HEK293T (cell line): ENCODE measurements at regions not wholly inside any gene's neighbourhood (a gene's known extent, or its start where the extent isn't known, plus 50 kb on each side); places are given as distances from the start of the nearest gene placed in this dataset.

Source experiments
- CTCF ChIA-PET: fragments of 350-600 bp; formaldehyde crosslinking; extraction: SDS; loops from one replicate; lab custom pipeline; 2021; ENCODE audit warnings: antibody characterized with exemption, inconsistent platforms; lab: Yijun Ruan, JAX
- POLR2A ChIA-PET: fragments of 350-600 bp; formaldehyde crosslinking; extraction: SDS; loops from one replicate; lab custom pipeline; 2020; ENCODE audit warnings: antibody characterized with exemption, inconsistent platforms; lab: Yijun Ruan, JAX
- DNase-seq: peaks from one replicate; pipeline ENCODE4 v3.0.0; 2012; ENCODE audit warnings: mixed read lengths; ENCODE audit errors: extremely low spot score
- ARNT ChIP-seq: fragments of 450-650 bp; IDR thresholded peaks from 2 replicates; pipeline ENCODE4 v1.6.1; 2017; ENCODE audit warnings: mild to moderate bottlenecking
- BHLHE40 ChIP-seq: fragments of 450-650 bp; IDR thresholded peaks from 2 replicates; pipeline ENCODE4 v1.6.1; 2016; ENCODE audit warnings: mild to moderate bottlenecking, moderate library complexity, borderline replicate concordance
- CTBP1 ChIP-seq: fragments of 450-650 bp; IDR thresholded peaks from 2 replicates; pipeline ENCODE4 v1.6.1; 2016; ENCODE audit warnings: borderline replicate concordance
- ELF4 ChIP-seq: fragments of 450-650 bp; IDR thresholded peaks from 2 replicates; pipeline ENCODE4 v1.6.1; 2017; ENCODE audit warnings: antibody characterized with exemption
- FOXA1 ChIP-seq: fragments of 450-650 bp; IDR thresholded peaks from 2 replicates; pipeline ENCODE4 v1.6.1; 2016; ENCODE audit warnings: mild to moderate bottlenecking
- FOXK2 ChIP-seq: fragments of 450-650 bp; IDR thresholded peaks from 2 replicates; pipeline ENCODE4 v1.6.1; 2016; ENCODE audit warnings: mild to moderate bottlenecking
- FOXM1 ChIP-seq: fragments of 450-650 bp; IDR thresholded peaks from 2 replicates; pipeline ENCODE4 v1.6.1; 2017; ENCODE audit warnings: mild to moderate bottlenecking, borderline replicate concordance
- HDGF ChIP-seq: fragments of 450-650 bp; IDR thresholded peaks from 2 replicates; pipeline ENCODE4 v1.6.1; 2017; ENCODE audit warnings: antibody characterized with exemption, borderline replicate concordance
- L3MBTL2 ChIP-seq: fragments of 450-650 bp; conservative IDR thresholded peaks from 2 replicates; pipeline ENCODE4 v1.6.1; 2016; ENCODE audit warnings: mild to moderate bottlenecking
- LEF1 ChIP-seq: fragments of 450-650 bp; IDR thresholded peaks from 2 replicates; pipeline ENCODE4 v1.6.1; 2017; ENCODE audit warnings: mild to moderate bottlenecking, borderline replicate concordance
- NFRKB ChIP-seq: fragments of 450-650 bp; IDR thresholded peaks from 2 replicates; pipeline ENCODE4 v1.6.1; 2016; ENCODE audit warnings: mild to moderate bottlenecking, moderate library complexity
- SP1 ChIP-seq: fragments of 450-650 bp; IDR thresholded peaks from 2 replicates; pipeline ENCODE4 v1.6.1; 2017
- SUZ12 ChIP-seq: fragments of 450-650 bp; IDR thresholded peaks from 2 replicates; pipeline ENCODE4 v1.6.1; 2016; ENCODE audit warnings: mild to moderate bottlenecking
- TARDBP ChIP-seq: fragments of 450-650 bp; IDR thresholded peaks from 2 replicates; pipeline ENCODE4 v1.6.1; 2016
- ZNF384 ChIP-seq: fragments of 450-650 bp; IDR thresholded peaks from 2 replicates; pipeline ENCODE4 v1.6.1; 2016
- TF ChIP-seq, protein P1 (sequence below): fragments of 450-650 bp; IDR thresholded peaks from 2 replicates; pipeline ENCODE4 v1.6.1; 2016

DNA sequence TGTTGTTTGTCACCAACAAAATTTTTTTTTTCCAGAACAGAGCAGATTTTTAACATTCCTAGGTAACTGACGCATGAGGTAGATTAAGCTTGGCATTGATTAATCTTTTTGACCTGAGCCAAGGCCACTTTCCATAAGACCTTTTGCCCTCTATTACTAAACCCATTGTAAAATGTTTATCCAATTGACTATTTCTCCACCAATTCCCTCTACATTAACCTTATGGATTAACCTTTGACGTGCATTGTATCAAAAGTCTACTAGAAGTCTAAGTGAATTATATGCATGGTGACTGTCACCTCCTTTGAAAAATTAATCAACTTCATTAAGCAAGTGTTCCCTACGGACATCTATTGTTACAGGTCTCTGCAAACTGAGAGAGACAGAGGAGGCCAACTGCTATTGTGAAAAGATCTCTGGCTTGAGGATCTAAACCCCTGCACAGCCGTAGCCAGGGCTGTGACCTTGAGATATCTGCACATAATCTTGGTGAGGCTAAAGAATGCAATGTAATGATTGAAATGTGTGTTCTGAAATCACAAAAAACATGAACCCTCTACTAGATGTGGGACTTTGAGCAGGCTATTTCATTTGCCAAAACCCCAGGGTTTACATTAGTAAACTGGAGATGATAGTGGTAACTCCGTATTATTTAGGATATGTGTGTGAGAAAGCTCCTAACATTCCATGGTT is 632.2 kb downstream of the TLR4 start:
- ChIA-PET CTCF (no interaction called here), POLR2A (no interaction called here)
- DNase-seq: no peak
- no peak for TF ChIP-seq L3MBTL2
- TF ChIP-seq BHLHE40: no peak
- no peak for TF ChIP-seq ZNF384
- TF ChIP-seq SUZ12: no peak
- no peak for TF ChIP-seq NFRKB
- no peak for TF ChIP-seq FOXM1
- TF ChIP-seq TARDBP: no peak
- no peak for TF ChIP-seq LEF1

DNA sequence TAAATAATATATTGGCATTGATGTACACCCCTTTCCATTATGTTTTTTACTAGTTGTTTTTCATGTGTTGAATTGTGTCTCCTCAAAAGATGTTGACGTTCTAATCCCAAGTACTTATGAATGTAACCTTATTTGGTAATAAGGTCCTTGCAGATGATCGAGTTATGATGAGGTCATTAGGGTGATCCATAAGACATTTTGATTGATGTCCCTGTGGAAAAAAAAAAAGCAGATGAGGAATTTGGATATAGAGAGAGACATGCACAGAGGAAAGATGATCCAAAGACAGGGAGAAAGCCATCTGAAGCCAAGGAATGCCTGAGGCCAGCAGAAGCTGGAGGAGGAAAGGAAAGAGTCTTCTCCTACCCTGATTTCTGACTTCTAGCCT is 632.7 kb downstream of the TLR4 start:
- CTCF ChIA-PET: no interaction called here
- DNase-seq: no peak
- POLR2A ChIA-PET: no interaction called here
- no peak for TF ChIP-seq ARNT

DNA sequence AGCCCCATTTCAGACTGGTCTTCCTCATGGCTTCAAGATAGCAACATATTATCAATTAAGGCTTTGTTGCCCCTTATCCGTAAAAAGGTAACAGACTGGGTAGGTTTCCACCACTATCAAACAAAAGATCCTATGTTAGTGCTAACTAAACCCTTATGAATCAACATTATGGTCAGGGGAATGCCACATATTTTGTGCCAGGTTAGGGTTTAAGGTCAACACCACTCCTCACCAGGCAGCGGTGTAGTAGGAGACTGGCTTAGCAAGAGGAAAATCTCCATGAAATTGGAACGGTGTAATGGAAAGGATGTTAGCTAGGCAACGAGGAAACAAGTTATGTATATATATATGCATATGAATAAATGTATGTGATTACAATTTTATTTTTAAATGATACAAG is 655.8 kb downstream of the TLR4 start:
- ChIA-PET POLR2A (no interaction called here), CTCF (no interaction called here)
- no peak for DNase-seq
- TF ChIP-seq ZNF384: no peak
- TF ChIP-seq ELF4: no peak
- TF ChIP-seq ARNT: no peak
- TF ChIP-seq, protein P1, sequence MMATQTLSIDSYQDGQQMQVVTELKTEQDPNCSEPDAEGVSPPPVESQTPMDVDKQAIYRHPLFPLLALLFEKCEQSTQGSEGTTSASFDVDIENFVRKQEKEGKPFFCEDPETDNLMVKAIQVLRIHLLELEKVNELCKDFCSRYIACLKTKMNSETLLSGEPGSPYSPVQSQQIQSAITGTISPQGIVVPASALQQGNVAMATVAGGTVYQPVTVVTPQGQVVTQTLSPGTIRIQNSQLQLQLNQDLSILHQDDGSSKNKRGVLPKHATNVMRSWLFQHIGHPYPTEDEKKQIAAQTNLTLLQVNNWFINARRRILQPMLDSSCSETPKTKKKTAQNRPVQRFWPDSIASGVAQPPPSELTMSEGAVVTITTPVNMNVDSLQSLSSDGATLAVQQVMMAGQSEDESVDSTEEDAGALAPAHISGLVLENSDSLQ: no peak
- no peak for TF ChIP-seq BHLHE40
- no peak for TF ChIP-seq L3MBTL2
- TF ChIP-seq FOXM1: no peak
- TF ChIP-seq SUZ12: no peak
- no peak for TF ChIP-seq NFRKB
- TF ChIP-seq LEF1: no peak
- TF ChIP-seq FOXK2: no peak
- no peak for TF ChIP-seq HDGF
- no peak for TF ChIP-seq TARDBP
- no peak for TF ChIP-seq SP1
- TF ChIP-seq CTBP1: no peak
- TF ChIP-seq FOXA1: no peak

DNA sequence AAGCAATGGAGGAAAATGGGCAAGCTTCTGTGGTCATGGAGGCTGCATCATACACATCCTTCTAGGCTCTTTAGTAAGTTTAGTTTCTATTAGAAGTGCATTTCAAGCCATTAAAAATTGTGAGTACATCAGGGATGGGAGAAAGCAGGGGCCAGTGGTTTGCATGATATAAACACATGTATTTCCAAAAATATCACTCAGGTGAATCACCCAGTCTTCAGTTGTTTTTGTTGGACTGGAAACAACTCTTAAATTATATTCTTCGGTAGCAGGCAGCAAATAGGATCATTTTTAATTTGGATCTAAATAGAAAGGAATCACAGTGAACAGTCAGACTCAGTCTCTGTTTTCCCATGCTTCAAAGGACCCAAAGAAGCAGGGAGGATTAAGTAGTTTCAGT is 657.9 kb downstream of the TLR4 start:
- DNase-seq: no peak
- ChIA-PET POLR2A (no interaction called here), CTCF (interaction anchor here (0.6 kb wide), 1 partner anchor 14 kb away, joined by 4 read pairs; no protein-coding TSS in a partner anchor)
- TF ChIP-seq ZNF384 (no peak), FOXK2 (no peak), BHLHE40 (no peak), HDGF (no peak), SP1 (no peak), NFRKB (no peak)
- TF ChIP-seq, protein P1: no peak

DNA sequence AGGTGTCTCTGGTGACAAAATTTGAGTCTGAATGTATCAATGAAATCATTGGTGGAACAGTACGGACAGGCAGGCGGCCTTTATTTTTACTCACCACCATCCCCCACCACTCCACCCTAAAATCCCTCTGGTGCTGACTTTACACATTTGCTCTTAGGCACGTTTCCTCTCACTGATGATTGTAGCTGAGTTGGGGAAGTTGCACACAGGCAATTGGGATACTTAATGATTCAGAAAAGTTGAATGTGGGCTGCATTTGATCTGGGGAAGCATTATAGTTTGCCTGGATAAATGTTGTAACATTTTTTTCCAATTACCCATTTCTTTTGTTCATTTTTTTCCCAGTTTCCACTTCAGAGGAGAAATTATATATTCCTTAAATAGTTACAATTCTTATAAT is 658.4 kb downstream of the TLR4 start:
- no peak for TF ChIP-seq NFRKB
- TF ChIP-seq HDGF: no peak
- no peak for TF ChIP-seq ZNF384
- no peak for TF ChIP-seq FOXM1
- TF ChIP-seq BHLHE40: no peak
- no peak for TF ChIP-seq ELF4
- TF ChIP-seq, protein P1: no peak
- TF ChIP-seq FOXK2: no peak
- TF ChIP-seq SUZ12: no peak
- no peak for TF ChIP-seq CTBP1
- TF ChIP-seq ARNT: no peak
- no peak for TF ChIP-seq LEF1
- TF ChIP-seq TARDBP: no peak
- TF ChIP-seq FOXA1: no peak
- TF ChIP-seq L3MBTL2: no peak
- TF ChIP-seq SP1: no peak

DNA sequence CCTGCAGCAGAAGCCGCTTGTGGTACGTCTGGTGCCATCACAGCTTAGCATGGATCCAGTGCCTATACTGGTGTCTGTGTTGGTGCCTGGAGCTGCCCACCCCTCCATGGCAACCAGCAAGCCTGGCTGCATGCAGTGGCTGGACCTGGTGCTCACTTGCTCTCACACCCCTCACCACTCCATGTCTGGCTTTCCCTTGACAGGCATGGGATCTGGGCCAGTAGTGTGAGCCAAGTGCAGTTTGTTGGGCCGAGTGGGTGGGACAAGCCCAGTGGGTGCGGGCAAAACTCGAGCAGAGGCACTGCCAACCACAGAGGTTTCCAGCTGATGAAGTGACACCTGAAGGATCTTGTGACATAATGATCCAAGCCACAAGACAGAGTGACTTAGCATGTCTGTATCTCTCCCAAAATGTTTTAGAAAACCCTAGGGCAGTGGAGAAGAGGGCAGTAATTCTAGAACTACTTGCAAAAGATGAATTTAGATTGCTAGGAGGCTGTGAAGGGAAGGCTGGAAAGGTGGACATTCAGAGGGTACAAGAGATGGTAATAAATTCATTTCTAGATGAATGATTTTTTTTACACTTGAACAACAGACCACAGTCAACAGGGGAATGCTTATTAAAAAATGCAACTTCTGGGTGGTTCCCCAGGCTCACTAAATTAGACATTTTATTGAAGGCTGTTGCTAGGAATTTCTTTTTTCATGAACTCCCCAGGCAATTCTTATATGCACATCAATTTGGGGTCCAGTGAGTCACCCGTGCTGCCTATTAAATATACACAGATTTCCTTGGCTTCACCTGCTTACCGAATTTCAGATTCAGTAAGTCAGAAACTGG is 660.3 kb downstream of the TLR4 start:
- no peak for DNase-seq
- ChIA-PET POLR2A (no interaction called here), CTCF (no interaction called here)
- TF ChIP-seq TARDBP: no peak
- no peak for TF ChIP-seq FOXA1
- TF ChIP-seq, protein P1: no peak
- no peak for TF ChIP-seq HDGF
- TF ChIP-seq FOXK2: no peak
- no peak for TF ChIP-seq ARNT
- no peak for TF ChIP-seq FOXM1
- no peak for TF ChIP-seq CTBP1
- TF ChIP-seq L3MBTL2: no peak
- TF ChIP-seq BHLHE40: no peak
- TF ChIP-seq SP1: no peak
- no peak for TF ChIP-seq NFRKB
- no peak for TF ChIP-seq LEF1
- TF ChIP-seq ELF4: no peak
- TF ChIP-seq ZNF384: no peak
- TF ChIP-seq SUZ12: no peak

More for the DNA sequence above, 658.4 kb downstream of the TLR4 start:
- POLR2A ChIA-PET: no interaction called here
- no peak for DNase-seq
- CTCF ChIA-PET: no interaction called here
